ENCODE measurements at regions not wholly inside any gene's neighbourhood (a gene's known extent, or its start where the extent isn't known, plus 50 kb on each side); places are given as distances from the start of the nearest gene placed in this dataset.

- intact Hi-C loops (cut with DNase I) = no loop called here
- 88 to 94% methylated on average over 7 to 9 of the region's 9 CpGs for WGBS, 2 donors
- peaks cover 0 to 16% (median 6%) of the 10 kb centered on the region in 3 donors for H3K4me1 ChIP-seq
- no peaks in the 10 kb centered on the region for H3K9me3 ChIP-seq
- H3K36me3 ChIP-seq = no peaks in the 10 kb centered on the region
- TF ChIP-seq POLR2A (IDR thresholded peaks at IDR 0.05) (no peak), CTCF (IDR thresholded peaks at IDR 0.05) (no peak)
- no peak overlapping the region for H3K4me3 ChIP-seq
- no peak overlapping the region for H3K27ac ChIP-seq
- peaks cover 0 to 12% (median 0%) of the 10 kb centered on the region in 4 donors for H3K27me3 ChIP-seq
- no peak for DNase-seq
Measured at GRCh38 chr6:170040115-170040500, 250.8 kb downstream of the DLL1 start.

GRCh38 chr6:170039156-170040114 lies 251.4 kb downstream of the DLL1 start:
- no peak overlapping the region for H3K4me3 ChIP-seq
- intact Hi-C loops (cut with DNase I) = no loop called here
- H3K9me3 ChIP-seq = no peaks in the 10 kb centered on the region
- H3K36me3 ChIP-seq = no peaks in the 10 kb centered on the region
- no peak for DNase-seq
- peaks cover 0 to 16% (median 6%) of the 10 kb centered on the region in 3 donors for H3K4me1 ChIP-seq
- no peak overlapping the region for H3K27ac ChIP-seq
- 77 to 82% methylated on average over 25 to 28 of the region's 28 CpGs for WGBS, 2 donors
- H3K27me3 ChIP-seq = peaks cover 0 to 11% (median 0%) of the 10 kb centered on the region in 4 donors
- TF ChIP-seq POLR2A (IDR thresholded peaks at IDR 0.05) (no peak), CTCF (IDR thresholded peaks at IDR 0.05) (no peak)

GRCh38 chr6:170038708-170039107 lies 252.2 kb downstream of the DLL1 start:
- WGBS, 2 donors = 52 to 53% methylated on average over 7 to 9 of the region's 9 CpGs
- DNase-seq = no peak
- peaks cover 0 to 16% (median 6%) of the 10 kb centered on the region in 3 donors for H3K4me1 ChIP-seq

GRCh38 chr6:170038251-170038650 lies 252.6 kb downstream of the DLL1 start:
- intact Hi-C loops (cut with DNase I) = no loop called here
- TF ChIP-seq CTCF (IDR thresholded peaks at IDR 0.05) = no peak
- no peak for TF ChIP-seq POLR2A (IDR thresholded peaks at IDR 0.05)
- Histone ChIP-seq H3K9me3 (peaks cover 0 to 7% (median 3%) of the 10 kb centered on the region in 3 donors), H3K27me3 (peaks cover 0 to 21% (median 0%) of the 10 kb centered on the region in 4 donors), H3K4me3 (no peak overlapping the region), H3K27ac (peak overlapping the region in 2 of 4 donors; percentile 74 to 87), H3K36me3 (no peaks in the 10 kb centered on the region), H3K4me1 (peaks cover 0 to 16% (median 6%) of the 10 kb centered on the region in 3 donors)
- DNase-seq = no peak
- 70 to 75% methylated on average over 6 of the region's 7 CpGs for WGBS, 2 donors

More at GRCh38 chr6:170038708-170039107, 252.2 kb downstream of the DLL1 start:
- Histone ChIP-seq H3K36me3 (no peaks in the 10 kb centered on the region), H3K4me3 (no peak overlapping the region), H3K27me3 (peaks cover 0 to 17% (median 0%) of the 10 kb centered on the region in 4 donors), H3K27ac (peak overlapping the region in 2 of 4 donors; percentile 74 to 87), H3K9me3 (peaks cover 0 to 2% (median 0%) of the 10 kb centered on the region in 3 donors)
- intact Hi-C loops (cut with DNase I) = no loop called here
- no peak for TF ChIP-seq CTCF (IDR thresholded peaks at IDR 0.05)
- no peak for TF ChIP-seq POLR2A (IDR thresholded peaks at IDR 0.05)
